Testis (tissue), 2 donors: ENCODE measurements at regions not wholly inside any gene's neighbourhood (a gene's known extent, or its start where the extent isn't known, plus 50 kb on each side); places are given as distances from the start of the nearest gene placed in this dataset.
"Not testable (repeated sequence)": the region's sequence is repeated elsewhere in the genome, so short reads cannot be mapped to it uniquely, and the experiment has no call there.

Experiments
- DNase-seq: peaks from one replicate; pipeline ENCODE4 v3.0.0-alpha.2; 2019
- H3K27ac ChIP-seq, 2 donors: fragments of 200-600 bp; sonication (generic); one replicate each; pipeline ENCODE4 v1.5.1; 2019
- H3K27me3 ChIP-seq: fragments of 200-600 bp; sonication (generic); one replicate; pipeline ENCODE4 v1.5.1; 2019
- H3K36me3 ChIP-seq: fragments of 200-600 bp; sonication (generic); one replicate; pipeline ENCODE4 v1.5.1; 2017; ENCODE audit warnings: low read depth; ENCODE audit errors: missing control alignments
- H3K4me1 ChIP-seq: fragments of 200-600 bp; sonication (generic); one replicate; pipeline ENCODE4 v1.5.1; 2019
- H3K4me3 ChIP-seq, 2 donors: fragments of 200-600 bp; sonication (generic); one replicate each; pipeline ENCODE4 v1.5.1; 2017 to 2019
- H3K9me3 ChIP-seq: fragments of 200-600 bp; sonication (generic); one replicate; pipeline ENCODE4 v1.5.1; 2017
- CTCF ChIP-seq, 3 experiments: fragments of 450-650 bp in 2 of 3; fragments of 200-600 bp in 1 of 3; sonication (generic) in 1 of 3; IDR thresholded peaks; one replicate each; pipeline ENCODE4 v1.5.1; 2016 to 2019; ENCODE audit warnings: antibody characterized with exemption in 3 of 3, mild to moderate bottlenecking in 2 of 3, moderate library complexity in 1 of 3
- POLR2A ChIP-seq: fragments of 450-650 bp; IDR thresholded peaks from one replicate; pipeline ENCODE4 v1.6.1; 2017; ENCODE audit warnings: antibody characterized with exemption, mild to moderate bottlenecking, moderate library complexity
- WGBS, 2 donors: methylation state at CpG; one replicate each; pipeline ENCODE4 v1.1.5; 2018; 5-methylcytosine and 5-hydroxymethylcytosine counted together
- intact Hi-C: fragments of 100-400 bp; cut with DNase I; formaldehyde crosslinking; loops from one replicate; pipeline ENCODE4 v1.15.1; 2023; ENCODE audit warnings: low total_unique reads

GRCh38 chr14:104230946-104231345 is 92.6 kb downstream of the KIF26A start:
- no peaks in the 10 kb centered on the region for H3K9me3 ChIP-seq
- DNase-seq = no peak
- 96 to 100% methylated on average over 4 of the region's 4 CpGs for WGBS, 2 donors
- TF ChIP-seq POLR2A (no peak), CTCF (IDR thresholded peaks at IDR 0.05) (no peak)
- intact Hi-C loops = no loop called here
- H3K4me3 ChIP-seq = no peak overlapping the region
- no peaks in the 10 kb centered on the region for H3K36me3 ChIP-seq
- no peaks in the 10 kb centered on the region for H3K27me3 ChIP-seq
- H3K27ac ChIP-seq = no peak overlapping the region
- no peaks in the 10 kb centered on the region for H3K4me1 ChIP-seq

GRCh38 chr14:104232070-104232484 is 93.7 kb downstream of the KIF26A start:
- 72% methylated on average over 4 of the region's 4 CpGs for WGBS, 2 donors
- intact Hi-C loops = no loop called here
- no peaks in the 10 kb centered on the region for H3K27me3 ChIP-seq
- no peaks in the 10 kb centered on the region for H3K4me1 ChIP-seq
- H3K27ac ChIP-seq = no peak overlapping the region
- no peak for TF ChIP-seq POLR2A
- no peaks in the 10 kb centered on the region for H3K9me3 ChIP-seq
- no peak for DNase-seq
- no peak overlapping the region for H3K4me3 ChIP-seq
- no peaks in the 10 kb centered on the region for H3K36me3 ChIP-seq

GRCh38 chr14:104234007-104234786 is 95.8 kb downstream of the KIF26A start:
- H3K4me1 ChIP-seq, H3K27me3 ChIP-seq, intact Hi-C loops, H3K9me3 ChIP-seq, DNase-seq, H3K27ac ChIP-seq, H3K36me3 ChIP-seq, H3K4me3 ChIP-seq: not testable (repeated sequence)
- 81 to 91% methylated on average over 3 of the region's 3 CpGs for WGBS, 2 donors

- Histone ChIP-seq H3K36me3 (no peaks in the 10 kb centered on the region), H3K27me3 (no peaks in the 10 kb centered on the region), H3K9me3 (no peaks in the 10 kb centered on the region), H3K4me1 (no peaks in the 10 kb centered on the region), H3K27ac (no peak overlapping the region), H3K4me3 (no peak overlapping the region)
- no peak for DNase-seq
- intact Hi-C loops = no loop called here
- WGBS, 2 donors = 94 to 100% methylated on average over 2 of the region's 2 CpGs
- TF ChIP-seq CTCF (IDR thresholded peaks at IDR 0.05) (no peak), POLR2A (no peak)
Measured at GRCh38 chr14:104235686-104236085, 97.3 kb downstream of the KIF26A start.

- intact Hi-C loops = no loop called here
- no peak overlapping the region for H3K27ac ChIP-seq
- no peaks in the 10 kb centered on the region for H3K4me1 ChIP-seq
- no peak for DNase-seq
- no peaks in the 10 kb centered on the region for H3K9me3 ChIP-seq
- no peaks in the 10 kb centered on the region for H3K27me3 ChIP-seq
- no peaks in the 10 kb centered on the region for H3K36me3 ChIP-seq
- H3K4me3 ChIP-seq = no peak overlapping the region
- WGBS, 2 donors = 86 to 94% methylated on average over 24 of the region's 24 CpGs
- TF ChIP-seq CTCF (IDR thresholded peaks at IDR 0.05) (no peak), POLR2A (no peak)
Measured at GRCh38 chr14:104237651-104238423, 99.5 kb downstream of the KIF26A start.
